ENCODE measurements at regions not wholly inside any gene's neighbourhood (a gene's known extent, or its start where the extent isn't known, plus 50 kb on each side); places are given as distances from the start of the nearest gene placed in this dataset.
A peak's percentile ranks its signal among the peaks of the same experiment; 100 is the strongest.

DNA sequence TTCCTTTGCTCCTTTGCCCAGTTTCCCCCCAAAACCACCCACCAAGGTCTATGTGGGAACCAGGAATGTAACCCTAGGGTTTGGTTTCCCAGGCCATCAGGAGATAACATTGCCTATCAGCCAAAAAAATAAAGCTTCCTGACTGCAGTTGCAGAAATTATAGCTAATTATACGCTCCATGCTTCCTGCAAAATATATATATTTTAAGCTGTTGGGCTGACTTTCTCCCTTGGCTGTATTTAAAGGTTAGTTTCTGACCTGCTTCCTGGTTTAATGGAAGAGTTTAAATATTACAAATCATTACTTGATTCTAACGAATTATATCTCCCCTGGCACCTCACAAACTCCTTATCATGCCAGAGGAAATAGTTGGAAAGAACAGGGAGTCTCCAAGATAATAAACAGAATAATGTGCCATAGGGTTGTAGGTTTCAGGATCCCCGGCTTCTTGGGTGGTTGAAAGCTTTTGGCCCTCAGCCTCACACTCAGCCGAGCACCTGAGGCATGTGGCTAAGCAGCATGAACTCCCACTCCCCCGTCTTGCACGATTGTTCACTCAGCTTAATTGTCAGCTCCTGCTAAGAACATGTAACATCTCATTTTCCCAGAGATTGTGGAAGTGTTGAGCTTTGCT, 79.9 kb downstream of the FZD1 start (continued):
- TF ChIP-seq, protein P1, sequence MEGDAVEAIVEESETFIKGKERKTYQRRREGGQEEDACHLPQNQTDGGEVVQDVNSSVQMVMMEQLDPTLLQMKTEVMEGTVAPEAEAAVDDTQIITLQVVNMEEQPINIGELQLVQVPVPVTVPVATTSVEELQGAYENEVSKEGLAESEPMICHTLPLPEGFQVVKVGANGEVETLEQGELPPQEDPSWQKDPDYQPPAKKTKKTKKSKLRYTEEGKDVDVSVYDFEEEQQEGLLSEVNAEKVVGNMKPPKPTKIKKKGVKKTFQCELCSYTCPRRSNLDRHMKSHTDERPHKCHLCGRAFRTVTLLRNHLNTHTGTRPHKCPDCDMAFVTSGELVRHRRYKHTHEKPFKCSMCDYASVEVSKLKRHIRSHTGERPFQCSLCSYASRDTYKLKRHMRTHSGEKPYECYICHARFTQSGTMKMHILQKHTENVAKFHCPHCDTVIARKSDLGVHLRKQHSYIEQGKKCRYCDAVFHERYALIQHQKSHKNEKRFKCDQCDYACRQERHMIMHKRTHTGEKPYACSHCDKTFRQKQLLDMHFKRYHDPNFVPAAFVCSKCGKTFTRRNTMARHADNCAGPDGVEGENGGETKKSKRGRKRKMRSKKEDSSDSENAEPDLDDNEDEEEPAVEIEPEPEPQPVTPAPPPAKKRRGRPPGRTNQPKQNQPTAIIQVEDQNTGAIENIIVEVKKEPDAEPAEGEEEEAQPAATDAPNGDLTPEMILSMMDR (IDR thresholded peaks at IDR 0.05), result no peak
- TF ChIP-seq NR2C2 (CRISPR knock-in tag; IDR thresholded peaks at IDR 0.05) (no peak), FOXK1 (CRISPR knock-in tag; IDR thresholded peaks at IDR 0.05) (no peak), ZNF671 (CRISPR knock-in tag; IDR thresholded peaks at IDR 0.05) (no peak), TEAD1 (CRISPR knock-in tag; IDR thresholded peaks at IDR 0.05) (no peak)
- TF ChIP-seq, protein P2, sequence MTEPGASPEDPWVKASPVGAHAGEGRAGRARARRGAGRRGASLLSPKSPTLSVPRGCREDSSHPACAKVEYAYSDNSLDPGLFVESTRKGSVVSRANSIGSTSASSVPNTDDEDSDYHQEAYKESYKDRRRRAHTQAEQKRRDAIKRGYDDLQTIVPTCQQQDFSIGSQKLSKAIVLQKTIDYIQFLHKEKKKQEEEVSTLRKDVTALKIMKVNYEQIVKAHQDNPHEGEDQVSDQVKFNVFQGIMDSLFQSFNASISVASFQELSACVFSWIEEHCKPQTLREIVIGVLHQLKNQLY (CRISPR knock-in tag; IDR thresholded peaks at IDR 0.05), result no peak

DNA sequence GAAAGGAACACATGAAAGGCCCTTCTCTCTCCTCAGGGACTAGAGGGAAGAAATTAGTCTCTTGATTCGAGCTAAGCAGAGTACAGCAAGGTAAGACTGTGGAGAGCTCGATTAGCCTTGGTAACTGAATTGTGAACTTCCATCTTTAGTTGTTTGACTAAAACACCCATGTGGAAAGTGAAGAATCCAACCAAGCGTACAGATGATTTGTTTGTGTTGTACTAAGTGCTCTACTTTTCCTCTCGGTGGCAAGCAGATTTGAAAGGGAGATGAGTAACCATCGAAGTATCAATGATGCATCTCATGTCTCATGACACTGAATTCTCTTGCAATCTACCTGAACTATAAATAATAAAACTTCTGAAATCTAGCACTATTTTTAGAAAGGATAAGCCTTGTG, 80.7 kb downstream of the FZD1 start:
- POLR2A ChIA-PET, result no interaction called here
- CTCF ChIA-PET, result interaction anchor here (1.2 kb wide), 1 partner anchor 11 kb away, joined by 4 read pairs; no protein-coding TSS in a partner anchor
- DNase-seq (ENCODE audit: low spot score) (no peak), ATAC-seq (no peak)
- Mint-ChIP-seq H3K27ac (no peak overlapping the region), H3K27me3 (ENCODE audit: low read depth) (peaks cover 75% of the 10 kb centered on the region), H3K9me3 (no peaks in the 10 kb centered on the region), H3K4me1 (no peaks in the 10 kb centered on the region), H3K4me3 (no peak overlapping the region), H3K36me3 (no peaks in the 10 kb centered on the region)
- no peak for TF ChIP-seq FOXK1 (CRISPR knock-in tag; IDR thresholded peaks at IDR 0.05)
- no peak for TF ChIP-seq ZNF396 (CRISPR knock-in tag; IDR thresholded peaks at IDR 0.05; ENCODE audit: borderline replicate concordance)
- TF ChIP-seq, protein P3, sequence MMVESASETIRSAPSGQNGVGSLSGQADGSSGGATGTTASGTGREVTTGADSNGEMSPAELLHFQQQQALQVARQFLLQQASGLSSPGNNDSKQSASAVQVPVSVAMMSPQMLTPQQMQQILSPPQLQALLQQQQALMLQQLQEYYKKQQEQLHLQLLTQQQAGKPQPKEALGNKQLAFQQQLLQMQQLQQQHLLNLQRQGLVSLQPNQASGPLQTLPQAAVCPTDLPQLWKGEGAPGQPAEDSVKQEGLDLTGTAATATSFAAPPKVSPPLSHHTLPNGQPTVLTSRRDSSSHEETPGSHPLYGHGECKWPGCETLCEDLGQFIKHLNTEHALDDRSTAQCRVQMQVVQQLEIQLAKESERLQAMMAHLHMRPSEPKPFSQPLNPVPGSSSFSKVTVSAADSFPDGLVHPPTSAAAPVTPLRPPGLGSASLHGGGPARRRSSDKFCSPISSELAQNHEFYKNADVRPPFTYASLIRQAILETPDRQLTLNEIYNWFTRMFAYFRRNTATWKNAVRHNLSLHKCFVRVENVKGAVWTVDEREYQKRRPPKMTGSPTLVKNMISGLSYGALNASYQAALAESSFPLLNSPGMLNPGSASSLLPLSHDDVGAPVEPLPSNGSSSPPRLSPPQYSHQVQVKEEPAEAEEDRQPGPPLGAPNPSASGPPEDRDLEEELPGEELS (CRISPR knock-in tag; IDR thresholded peaks at IDR 0.05), result no peak
- no peak for TF ChIP-seq CREB1 (CRISPR knock-in tag; IDR thresholded peaks at IDR 0.05)
- no peak for TF ChIP-seq CREM (CRISPR knock-in tag; IDR thresholded peaks at IDR 0.05)
- no peak for TF ChIP-seq EMX1 (CRISPR knock-in tag; IDR thresholded peaks at IDR 0.05)
- TF ChIP-seq TP53 (CRISPR knock-in tag; IDR thresholded peaks at IDR 0.05), result no peak
- TF ChIP-seq ZNF317 (CRISPR knock-in tag; IDR thresholded peaks at IDR 0.05; ENCODE audit: borderline replicate concordance, low read depth), result no peak
- TF ChIP-seq ZNF219 (CRISPR knock-in tag; IDR thresholded peaks at IDR 0.05; ENCODE audit: borderline replicate concordance), result no peak

DNA sequence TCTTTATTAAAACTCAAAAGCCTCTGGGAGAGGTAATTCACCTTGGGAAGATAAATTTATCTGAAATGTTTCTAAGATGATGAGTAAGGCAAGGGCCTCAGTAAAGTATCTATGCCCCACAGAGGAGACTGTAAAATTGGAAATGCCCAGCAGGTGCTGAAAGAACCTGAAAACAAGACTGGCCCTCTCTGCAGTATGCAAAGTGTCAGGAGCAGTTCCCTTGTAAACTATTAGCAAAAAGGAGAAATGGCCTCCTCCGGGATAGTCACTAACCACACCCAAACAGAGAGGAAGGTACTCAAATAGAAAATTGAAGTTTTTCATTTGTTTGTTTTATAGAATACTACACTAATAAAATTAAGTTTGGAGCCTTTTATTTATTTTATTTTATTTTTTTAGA, 81.2 kb downstream of the FZD1 start:
- no peak for DNase-seq (ENCODE audit: low spot score)
- Mint-ChIP-seq H3K4me3 (no peak overlapping the region), H3K27ac (no peak overlapping the region), H3K9me3 (no peaks in the 10 kb centered on the region), H3K27me3 (ENCODE audit: low read depth) (peaks cover 80% of the 10 kb centered on the region), H3K36me3 (no peaks in the 10 kb centered on the region), H3K4me1 (no peaks in the 10 kb centered on the region)
- peak; percentile 28; the same call in 1 of the 2 replicates for ATAC-seq
- ChIA-PET CTCF (no interaction called here), POLR2A (no interaction called here)
- TF ChIP-seq TP53 (CRISPR knock-in tag; IDR thresholded peaks at IDR 0.05), result no peak
- no peak for TF ChIP-seq ELF4 (CRISPR knock-in tag; IDR thresholded peaks at IDR 0.05; ENCODE audit: low read depth)
- TF ChIP-seq NR2C2 (CRISPR knock-in tag; IDR thresholded peaks at IDR 0.05), result no peak
- TF ChIP-seq, protein P4, sequence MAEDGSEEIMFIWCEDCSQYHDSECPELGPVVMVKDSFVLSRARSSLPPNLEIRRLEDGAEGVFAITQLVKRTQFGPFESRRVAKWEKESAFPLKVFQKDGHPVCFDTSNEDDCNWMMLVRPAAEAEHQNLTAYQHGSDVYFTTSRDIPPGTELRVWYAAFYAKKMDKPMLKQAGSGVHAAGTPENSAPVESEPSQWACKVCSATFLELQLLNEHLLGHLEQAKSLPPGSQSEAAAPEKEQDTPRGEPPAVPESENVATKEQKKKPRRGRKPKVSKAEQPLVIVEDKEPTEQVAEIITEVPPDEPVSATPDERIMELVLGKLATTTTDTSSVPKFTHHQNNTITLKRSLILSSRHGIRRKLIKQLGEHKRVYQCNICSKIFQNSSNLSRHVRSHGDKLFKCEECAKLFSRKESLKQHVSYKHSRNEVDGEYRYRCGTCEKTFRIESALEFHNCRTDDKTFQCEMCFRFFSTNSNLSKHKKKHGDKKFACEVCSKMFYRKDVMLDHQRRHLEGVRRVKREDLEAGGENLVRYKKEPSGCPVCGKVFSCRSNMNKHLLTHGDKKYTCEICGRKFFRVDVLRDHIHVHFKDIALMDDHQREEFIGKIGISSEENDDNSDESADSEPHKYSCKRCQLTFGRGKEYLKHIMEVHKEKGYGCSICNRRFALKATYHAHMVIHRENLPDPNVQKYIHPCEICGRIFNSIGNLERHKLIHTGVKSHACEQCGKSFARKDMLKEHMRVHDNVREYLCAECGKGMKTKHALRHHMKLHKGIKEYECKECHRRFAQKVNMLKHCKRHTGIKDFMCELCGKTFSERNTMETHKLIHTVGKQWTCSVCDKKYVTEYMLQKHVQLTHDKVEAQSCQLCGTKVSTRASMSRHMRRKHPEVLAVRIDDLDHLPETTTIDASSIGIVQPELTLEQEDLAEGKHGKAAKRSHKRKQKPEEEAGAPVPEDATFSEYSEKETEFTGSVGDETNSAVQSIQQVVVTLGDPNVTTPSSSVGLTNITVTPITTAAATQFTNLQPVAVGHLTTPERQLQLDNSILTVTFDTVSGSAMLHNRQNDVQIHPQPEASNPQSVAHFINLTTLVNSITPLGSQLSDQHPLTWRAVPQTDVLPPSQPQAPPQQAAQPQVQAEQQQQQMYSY (CRISPR knock-in tag; IDR thresholded peaks at IDR 0.05), result no peak
- TF ChIP-seq, protein P5, sequence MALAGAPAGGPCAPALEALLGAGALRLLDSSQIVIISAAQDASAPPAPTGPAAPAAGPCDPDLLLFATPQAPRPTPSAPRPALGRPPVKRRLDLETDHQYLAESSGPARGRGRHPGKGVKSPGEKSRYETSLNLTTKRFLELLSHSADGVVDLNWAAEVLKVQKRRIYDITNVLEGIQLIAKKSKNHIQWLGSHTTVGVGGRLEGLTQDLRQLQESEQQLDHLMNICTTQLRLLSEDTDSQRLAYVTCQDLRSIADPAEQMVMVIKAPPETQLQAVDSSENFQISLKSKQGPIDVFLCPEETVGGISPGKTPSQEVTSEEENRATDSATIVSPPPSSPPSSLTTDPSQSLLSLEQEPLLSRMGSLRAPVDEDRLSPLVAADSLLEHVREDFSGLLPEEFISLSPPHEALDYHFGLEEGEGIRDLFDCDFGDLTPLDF (CRISPR knock-in tag; IDR thresholded peaks at IDR 0.05), result no peak
- no peak for TF ChIP-seq RELA (CRISPR knock-in tag; IDR thresholded peaks at IDR 0.05; ENCODE audit: borderline replicate concordance)
- TF ChIP-seq, protein P6, sequence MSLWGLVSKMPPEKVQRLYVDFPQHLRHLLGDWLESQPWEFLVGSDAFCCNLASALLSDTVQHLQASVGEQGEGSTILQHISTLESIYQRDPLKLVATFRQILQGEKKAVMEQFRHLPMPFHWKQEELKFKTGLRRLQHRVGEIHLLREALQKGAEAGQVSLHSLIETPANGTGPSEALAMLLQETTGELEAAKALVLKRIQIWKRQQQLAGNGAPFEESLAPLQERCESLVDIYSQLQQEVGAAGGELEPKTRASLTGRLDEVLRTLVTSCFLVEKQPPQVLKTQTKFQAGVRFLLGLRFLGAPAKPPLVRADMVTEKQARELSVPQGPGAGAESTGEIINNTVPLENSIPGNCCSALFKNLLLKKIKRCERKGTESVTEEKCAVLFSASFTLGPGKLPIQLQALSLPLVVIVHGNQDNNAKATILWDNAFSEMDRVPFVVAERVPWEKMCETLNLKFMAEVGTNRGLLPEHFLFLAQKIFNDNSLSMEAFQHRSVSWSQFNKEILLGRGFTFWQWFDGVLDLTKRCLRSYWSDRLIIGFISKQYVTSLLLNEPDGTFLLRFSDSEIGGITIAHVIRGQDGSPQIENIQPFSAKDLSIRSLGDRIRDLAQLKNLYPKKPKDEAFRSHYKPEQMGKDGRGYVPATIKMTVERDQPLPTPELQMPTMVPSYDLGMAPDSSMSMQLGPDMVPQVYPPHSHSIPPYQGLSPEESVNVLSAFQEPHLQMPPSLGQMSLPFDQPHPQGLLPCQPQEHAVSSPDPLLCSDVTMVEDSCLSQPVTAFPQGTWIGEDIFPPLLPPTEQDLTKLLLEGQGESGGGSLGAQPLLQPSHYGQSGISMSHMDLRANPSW (CRISPR knock-in tag; conservative IDR thresholded peaks at IDR 0.05; ENCODE audit: low read depth), result no peak
- no peak for TF ChIP-seq RORB (CRISPR knock-in tag; IDR thresholded peaks at IDR 0.05)
- no peak for TF ChIP-seq SOX15 (CRISPR knock-in tag; IDR thresholded peaks at IDR 0.05)
- no peak for TF ChIP-seq FOXK1 (CRISPR knock-in tag; IDR thresholded peaks at IDR 0.05)
- no peak for TF ChIP-seq ZNF671 (CRISPR knock-in tag; IDR thresholded peaks at IDR 0.05)
